Neuron (in vitro differentiated cells): ENCODE measurements at regions not wholly inside any gene's neighbourhood (a gene's known extent, or its start where the extent isn't known, plus 50 kb on each side); places are given as distances from the start of the nearest gene placed in this dataset.
"Not testable (repeated sequence)": the region's sequence is repeated elsewhere in the genome, so short reads cannot be mapped to it uniquely, and the experiment has no call there.

Experiments
- H2AFZ ChIP-seq: one replicate; pipeline ENCODE4 v1.6.1; 2013; ENCODE audit warnings: low read depth, mild to moderate bottlenecking, inconsistent platforms, low read length, moderate library complexity
- H3K27me3 ChIP-seq: one replicate; pipeline ENCODE4 v1.6.1; 2013; ENCODE audit warnings: low read length; ENCODE audit not compliant: insufficient read depth
- H3K36me3 ChIP-seq: one replicate; pipeline ENCODE4 v1.6.1; 2013; ENCODE audit warnings: low read length; ENCODE audit not compliant: insufficient read depth
- H3K4me1 ChIP-seq: one replicate; pipeline ENCODE4 v1.6.1; 2013; ENCODE audit warnings: low read length; ENCODE audit not compliant: insufficient read depth
- H3K4me3 ChIP-seq: 2 replicates; pipeline ENCODE4 v1.5.1; 2013; ENCODE audit warnings: mild to moderate bottlenecking, low read length, moderate library complexity
- H3K9me3 ChIP-seq: one replicate; pipeline ENCODE4 v1.6.1; 2013; ENCODE audit warnings: low read length

DNA sequence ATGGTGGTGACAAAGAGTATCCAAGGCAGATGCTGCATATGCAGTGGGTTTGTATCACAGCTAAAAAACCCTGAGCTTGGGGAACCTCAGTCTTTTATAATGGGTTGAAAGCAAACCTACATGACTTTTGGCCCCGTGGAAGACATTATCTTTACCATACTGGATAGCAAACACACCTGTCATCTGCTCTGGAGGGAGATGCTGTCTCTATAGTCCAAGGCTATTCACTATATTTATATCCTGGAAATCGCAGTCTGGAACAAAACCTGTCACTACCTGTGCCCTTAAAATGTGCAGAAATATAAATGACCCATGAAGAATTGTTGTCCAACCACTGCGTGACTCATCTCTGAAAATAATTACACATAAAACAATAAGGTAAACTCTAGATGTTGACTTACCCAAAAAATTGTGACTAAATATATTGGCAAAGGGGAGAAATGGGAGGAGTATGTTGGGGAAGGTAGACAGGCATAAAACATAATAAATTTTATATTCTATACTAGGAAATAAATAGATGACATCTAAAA lies 121.0 kb upstream of the CXADR start:
- peaks cover 7% of the 10 kb centered on the region for H3K4me1 ChIP-seq
- no peaks in the 10 kb centered on the region for H3K36me3 ChIP-seq
- H2AFZ ChIP-seq = no peak overlapping the region
- H3K9me3 ChIP-seq = no peaks in the 10 kb centered on the region
- no peaks in the 10 kb centered on the region for H3K27me3 ChIP-seq
- no peak overlapping the region for H3K4me3 ChIP-seq

DNA sequence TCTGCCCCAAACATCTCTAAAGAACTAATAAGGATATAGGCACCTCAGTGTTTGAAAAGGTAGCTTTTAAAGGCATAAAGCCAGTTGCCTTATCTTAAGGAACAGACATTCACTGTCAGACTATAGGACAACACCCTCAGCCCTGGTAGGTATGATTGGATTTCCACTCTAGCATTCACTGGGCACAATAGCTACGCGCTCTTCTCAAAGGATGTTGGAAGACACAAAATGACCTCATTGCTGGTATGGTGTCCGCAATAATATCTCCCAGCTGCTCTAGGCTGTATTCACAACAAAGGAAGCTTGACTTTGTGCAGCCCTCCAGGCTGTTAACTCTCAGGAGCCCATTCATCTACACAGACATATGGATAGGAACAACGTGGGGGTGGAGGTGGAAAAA lies 119.4 kb upstream of the CXADR start:
- H3K4me1 ChIP-seq = peaks cover 7% of the 10 kb centered on the region
- H3K27me3 ChIP-seq = no peaks in the 10 kb centered on the region
- H3K9me3 ChIP-seq = no peaks in the 10 kb centered on the region
- no peak overlapping the region for H2AFZ ChIP-seq
- H3K36me3 ChIP-seq = no peaks in the 10 kb centered on the region
- no peak overlapping the region for H3K4me3 ChIP-seq

DNA sequence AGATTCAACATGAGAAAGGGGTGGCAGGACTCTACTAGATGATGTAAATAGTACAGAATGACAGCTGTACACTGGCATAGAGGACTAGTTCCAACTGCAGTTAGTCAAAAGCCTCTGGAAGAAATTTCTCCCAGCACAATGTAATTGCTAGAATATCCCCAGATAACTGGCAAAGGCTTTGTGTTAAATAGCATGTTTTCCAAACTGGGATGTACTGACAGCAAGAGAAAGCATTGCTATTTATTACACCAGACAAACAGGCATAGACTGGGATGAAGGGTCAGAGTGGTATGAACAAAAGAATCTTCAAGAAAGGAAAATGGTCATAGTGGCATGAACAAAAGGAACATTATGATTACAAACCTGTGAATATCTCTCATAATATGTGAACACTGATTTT lies 115.9 kb upstream of the CXADR start:
- no peaks in the 10 kb centered on the region for H3K36me3 ChIP-seq

DNA sequence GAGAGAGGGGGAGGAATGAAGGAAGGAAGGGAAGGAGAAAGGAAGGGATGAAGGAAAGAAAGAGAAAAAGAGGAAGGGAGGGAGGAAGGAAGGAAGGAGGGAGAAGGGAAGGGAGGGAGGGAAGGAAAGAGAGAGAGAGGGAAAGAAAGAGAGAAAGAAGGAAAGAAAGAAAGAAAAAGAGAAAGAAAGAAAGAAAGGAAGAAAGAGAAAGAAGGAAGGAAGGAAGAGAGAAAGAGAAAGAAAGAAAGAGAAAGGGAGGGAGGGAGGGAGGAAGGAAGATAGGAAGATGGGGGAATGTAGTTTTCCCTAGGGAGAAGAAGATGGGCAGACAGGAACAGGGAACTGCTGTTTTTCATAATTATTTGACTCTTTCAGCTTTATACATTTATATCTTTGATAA lies 115.1 kb upstream of the CXADR start:
- Histone ChIP-seq H3K36me3 (no peaks in the 10 kb centered on the region), H3K27me3 (no peaks in the 10 kb centered on the region), H3K4me1 (peaks cover 12% of the 10 kb centered on the region), H2AFZ (no peak overlapping the region), H3K9me3 (no peaks in the 10 kb centered on the region), H3K4me3 (no peak overlapping the region)

More for the DNA sequence above, 115.9 kb upstream of the CXADR start:
- H3K4me3 ChIP-seq = no peak overlapping the region
- H3K27me3 ChIP-seq = no peaks in the 10 kb centered on the region
- H2AFZ ChIP-seq = no peak overlapping the region
- peaks cover 12% of the 10 kb centered on the region for H3K4me1 ChIP-seq
- no peaks in the 10 kb centered on the region for H3K9me3 ChIP-seq

DNA sequence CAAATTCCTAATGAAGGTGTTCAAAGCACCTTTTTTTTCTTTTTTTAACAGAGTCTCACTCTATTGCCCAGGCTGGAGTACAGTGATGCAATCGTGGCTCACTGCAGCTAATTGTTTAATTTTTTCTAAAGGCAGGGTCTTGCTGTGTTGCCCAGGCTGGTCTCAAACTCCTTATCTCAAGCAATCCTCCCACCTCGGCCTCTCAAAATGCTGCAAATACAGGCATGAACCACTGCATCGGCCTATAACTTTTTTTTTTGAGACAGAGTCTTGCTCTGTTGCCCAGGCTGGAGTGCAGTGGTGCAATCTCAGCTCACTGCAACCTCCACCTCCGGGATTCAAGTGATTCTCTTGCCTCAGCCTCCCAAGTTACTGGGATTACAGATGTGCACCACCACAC lies 113.9 kb upstream of the CXADR start:
- not testable (repeated sequence) for H2AFZ ChIP-seq, H3K4me3 ChIP-seq, H3K4me1 ChIP-seq

DNA sequence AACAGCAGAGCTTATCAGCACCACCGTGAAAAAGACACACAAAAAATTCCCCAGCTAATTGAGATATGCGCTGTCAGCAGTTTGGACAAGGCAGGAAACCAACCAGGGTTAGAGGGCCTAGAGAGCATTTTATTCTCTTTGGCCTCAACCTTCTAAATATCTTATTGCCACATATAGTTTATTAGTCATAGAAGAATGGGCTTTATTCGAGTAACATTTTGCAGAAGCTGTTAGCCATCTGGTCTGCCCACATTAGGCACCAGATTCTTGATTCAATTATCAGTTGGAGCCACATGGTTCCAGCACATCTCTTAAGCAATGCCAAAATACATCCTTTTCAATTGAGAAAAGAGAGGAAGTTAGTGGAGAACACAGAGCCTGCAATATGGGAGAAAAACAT lies 109.9 kb upstream of the CXADR start:
- Histone ChIP-seq H3K4me1 (peaks cover 5% of the 10 kb centered on the region), H2AFZ (no peak overlapping the region), H3K4me3 (no peak overlapping the region), H3K9me3 (no peaks in the 10 kb centered on the region), H3K27me3 (no peaks in the 10 kb centered on the region), H3K36me3 (no peaks in the 10 kb centered on the region)

More for the DNA sequence above, 113.9 kb upstream of the CXADR start:
- not testable (repeated sequence) for H3K9me3 ChIP-seq, H3K27me3 ChIP-seq, H3K36me3 ChIP-seq

DNA sequence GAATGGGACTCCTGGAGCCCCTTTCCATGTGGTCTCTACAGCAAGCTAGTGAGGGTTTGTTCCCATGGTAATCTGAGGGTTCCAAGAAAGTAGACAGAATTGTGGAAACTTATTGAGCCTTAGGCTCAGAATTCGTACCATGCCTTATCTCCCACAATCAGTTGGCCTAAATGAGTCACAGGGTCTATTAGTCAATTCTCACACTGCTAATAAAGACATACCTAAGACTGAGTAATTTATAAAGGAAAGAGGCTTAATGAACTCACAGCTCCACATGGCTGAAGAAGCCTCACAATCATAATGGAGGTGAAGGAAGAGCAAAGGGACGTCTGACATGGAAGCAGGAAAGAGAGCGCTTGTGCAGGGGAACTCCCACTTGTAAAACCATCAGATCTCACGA lies 106.6 kb upstream of the CXADR start:
- Histone ChIP-seq H3K4me3 (no peak overlapping the region), H3K9me3 (no peaks in the 10 kb centered on the region), H2AFZ (no peak overlapping the region), H3K36me3 (no peaks in the 10 kb centered on the region), H3K27me3 (no peaks in the 10 kb centered on the region), H3K4me1 (peaks cover 2% of the 10 kb centered on the region)

DNA sequence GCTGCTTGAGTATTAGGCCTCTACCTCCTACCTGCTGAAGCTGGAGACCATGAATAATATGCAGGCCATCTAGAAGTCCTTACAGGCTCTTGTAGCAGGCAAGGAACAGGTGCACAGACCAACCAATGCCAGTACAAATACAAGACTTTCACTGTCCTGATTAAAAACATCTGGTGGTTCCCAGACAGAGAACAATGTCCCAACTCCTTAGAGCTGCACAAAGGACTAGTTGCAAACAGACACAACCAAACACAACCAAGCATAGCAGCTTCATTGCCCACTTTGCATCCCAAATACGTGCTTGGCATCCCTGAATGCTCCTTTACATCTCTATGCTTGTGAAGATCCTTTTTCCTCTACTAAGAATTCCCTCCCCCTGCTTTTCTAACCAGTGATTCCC lies 98.1 kb upstream of the CXADR start:
- Histone ChIP-seq H3K4me1 (peaks cover 4% of the 10 kb centered on the region), H3K4me3 (no peak overlapping the region), H2AFZ (no peak overlapping the region), H3K27me3 (no peaks in the 10 kb centered on the region), H3K36me3 (no peaks in the 10 kb centered on the region), H3K9me3 (no peaks in the 10 kb centered on the region)

DNA sequence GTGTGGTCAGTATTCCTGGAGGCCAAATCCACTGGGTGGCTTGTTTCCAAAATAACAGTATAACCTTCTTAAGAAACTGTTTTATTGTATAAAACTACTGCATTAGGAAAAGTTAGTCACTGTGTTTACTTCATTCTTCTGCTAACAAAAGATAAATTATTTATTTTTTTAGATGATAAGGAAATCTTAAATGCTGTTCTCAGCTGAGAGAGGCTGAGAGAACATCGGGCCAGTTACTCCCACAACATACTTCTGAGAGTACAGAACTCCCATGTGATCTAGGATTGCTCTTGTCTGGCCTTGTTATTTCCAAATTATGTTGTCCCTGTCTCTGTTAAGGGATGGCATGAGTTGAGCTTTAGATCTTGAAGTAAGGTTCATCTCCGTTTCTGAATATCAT lies 96.7 kb upstream of the CXADR start:
- H3K4me3 ChIP-seq = no peak overlapping the region
- H2AFZ ChIP-seq = no peak overlapping the region
- H3K9me3 ChIP-seq = no peaks in the 10 kb centered on the region
- no peaks in the 10 kb centered on the region for H3K36me3 ChIP-seq
- no peaks in the 10 kb centered on the region for H3K27me3 ChIP-seq
- peaks cover 4% of the 10 kb centered on the region for H3K4me1 ChIP-seq

DNA sequence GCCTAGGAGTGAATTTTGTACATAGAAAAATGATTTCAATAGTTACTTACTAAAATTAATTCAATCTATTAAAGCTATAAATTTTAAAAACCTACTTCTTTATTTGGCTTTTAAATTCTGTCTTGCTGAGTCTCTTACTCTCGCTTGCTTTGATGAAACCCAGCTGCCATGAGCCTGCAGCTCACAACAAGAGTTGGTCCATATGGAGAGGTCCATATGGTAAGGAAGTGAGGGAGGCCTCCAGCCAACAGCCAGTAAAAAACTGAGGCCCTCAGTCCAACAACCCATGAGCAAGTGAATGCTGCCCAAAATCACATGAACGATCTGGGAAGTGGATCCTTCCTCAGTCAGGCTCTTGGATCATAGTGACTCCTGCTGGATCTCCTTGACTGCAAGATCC lies 89.9 kb upstream of the CXADR start:
- H3K9me3 ChIP-seq = no peaks in the 10 kb centered on the region
- no peaks in the 10 kb centered on the region for H3K27me3 ChIP-seq
- H3K36me3 ChIP-seq = no peaks in the 10 kb centered on the region
- H3K4me1 ChIP-seq = no peaks in the 10 kb centered on the region
- no peak overlapping the region for H2AFZ ChIP-seq
- H3K4me3 ChIP-seq = no peak overlapping the region

DNA sequence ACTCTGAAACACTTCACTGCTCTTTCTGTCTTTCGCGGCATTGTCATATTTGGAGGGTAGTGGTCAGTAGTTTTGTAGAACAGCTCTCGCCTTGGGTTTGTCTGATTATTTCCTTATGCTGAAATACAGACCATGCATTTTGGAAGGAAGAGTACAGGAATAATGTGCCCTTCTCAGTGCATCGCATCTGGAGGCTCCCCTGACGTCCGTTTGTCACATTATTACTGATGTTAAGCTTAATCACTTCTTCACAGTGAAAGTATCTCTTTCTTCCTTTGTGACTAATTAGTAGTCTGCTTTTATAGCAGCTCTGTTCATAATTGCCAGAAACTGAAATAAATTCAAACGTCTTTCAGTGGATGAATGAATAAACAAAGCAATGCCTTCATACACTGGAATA lies 85.7 kb upstream of the CXADR start:
- no peaks in the 10 kb centered on the region for H3K9me3 ChIP-seq
- H3K4me3 ChIP-seq = no peak overlapping the region
- H2AFZ ChIP-seq = no peak overlapping the region
- H3K36me3 ChIP-seq = no peaks in the 10 kb centered on the region
- no peaks in the 10 kb centered on the region for H3K27me3 ChIP-seq
- no peaks in the 10 kb centered on the region for H3K4me1 ChIP-seq

DNA sequence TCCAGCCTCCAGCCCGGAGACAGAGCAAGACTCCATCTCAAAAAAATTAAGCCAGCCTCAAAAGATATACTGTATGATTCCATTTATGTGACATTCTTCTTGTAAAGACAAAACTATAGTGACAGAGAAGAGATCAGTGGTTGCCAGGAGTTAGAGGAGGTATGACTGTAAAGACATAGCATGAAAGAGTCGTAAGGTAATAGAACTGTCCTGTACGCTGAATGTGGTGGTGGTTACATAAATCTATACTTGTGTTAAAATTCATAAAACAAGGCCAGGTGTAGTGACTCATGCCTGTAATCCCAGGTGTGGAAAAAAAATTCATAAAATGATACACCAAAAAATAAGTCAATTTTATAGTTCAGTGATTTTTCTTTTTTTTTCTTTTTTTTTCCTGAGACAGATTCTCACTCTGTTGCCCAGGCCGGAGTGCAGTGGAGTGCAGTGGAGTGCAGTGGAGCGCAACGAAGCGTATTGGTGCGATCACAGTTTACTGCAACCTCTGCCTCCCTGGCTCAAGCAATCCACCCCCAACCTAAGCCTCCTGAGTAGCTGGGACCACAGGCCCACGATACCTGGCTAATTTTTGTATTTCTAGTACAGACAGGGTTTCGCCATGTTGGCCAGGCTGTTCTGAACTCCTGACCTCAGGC lies 84.9 kb upstream of the CXADR start:
- no peak overlapping the region for H2AFZ ChIP-seq
- no peaks in the 10 kb centered on the region for H3K27me3 ChIP-seq
- no peaks in the 10 kb centered on the region for H3K4me1 ChIP-seq
- H3K4me3 ChIP-seq = no peak overlapping the region
- no peaks in the 10 kb centered on the region for H3K9me3 ChIP-seq
- H3K36me3 ChIP-seq = no peaks in the 10 kb centered on the region

DNA sequence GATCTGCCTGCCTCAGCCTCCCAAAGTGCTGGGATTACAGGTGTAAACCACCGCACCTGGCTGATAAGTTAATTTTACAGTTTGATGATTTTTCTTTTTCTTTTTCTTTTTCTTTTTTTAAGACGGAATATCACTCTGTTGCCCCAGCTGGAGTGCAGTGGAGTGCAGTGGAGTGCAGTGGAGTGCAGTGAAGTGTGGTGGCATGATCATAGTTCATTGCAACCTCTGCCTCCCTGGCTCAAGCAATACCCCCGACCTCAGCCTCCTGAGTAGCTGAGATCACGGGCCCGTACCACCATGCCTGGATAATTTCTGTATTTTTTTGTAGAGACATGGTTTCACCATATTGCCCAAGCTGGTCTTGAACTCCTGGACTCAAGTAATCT lies 84.4 kb upstream of the CXADR start:
- Histone ChIP-seq H3K27me3 (no peaks in the 10 kb centered on the region), H3K4me1 (no peaks in the 10 kb centered on the region), H3K4me3 (no peak overlapping the region), H3K9me3 (no peaks in the 10 kb centered on the region), H3K36me3 (no peaks in the 10 kb centered on the region), H2AFZ (no peak overlapping the region)

DNA sequence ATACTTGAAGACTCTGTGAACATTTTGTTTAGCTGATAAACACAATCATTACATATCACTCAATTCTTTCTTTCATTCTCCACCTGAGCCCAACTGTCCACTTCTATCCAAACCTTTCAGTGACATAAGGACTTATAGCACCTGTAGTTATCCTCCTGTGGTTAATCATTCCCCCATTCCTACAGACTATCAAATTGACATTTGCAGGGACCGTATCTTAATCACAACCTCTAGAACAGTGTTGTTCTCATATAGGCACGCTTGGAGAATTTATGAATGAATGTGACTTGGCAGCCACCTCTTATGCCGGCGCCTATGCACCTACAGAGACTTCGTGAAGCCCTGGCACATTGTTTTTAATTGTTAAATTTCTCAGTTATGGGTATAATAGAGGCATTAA lies 83.9 kb upstream of the CXADR start:
- Histone ChIP-seq H3K9me3 (no peaks in the 10 kb centered on the region), H3K27me3 (no peaks in the 10 kb centered on the region), H3K4me3 (no peak overlapping the region), H3K4me1 (no peaks in the 10 kb centered on the region), H2AFZ (no peak overlapping the region), H3K36me3 (no peaks in the 10 kb centered on the region)
